ENCODE measurements at regions not wholly inside any gene's neighbourhood (a gene's known extent, or its start where the extent isn't known, plus 50 kb on each side); places are given as distances from the start of the nearest gene placed in this dataset.
"Not testable (repeated sequence)": the region's sequence is repeated elsewhere in the genome, so short reads cannot be mapped to it uniquely, and the experiment has no call there.

DNA sequence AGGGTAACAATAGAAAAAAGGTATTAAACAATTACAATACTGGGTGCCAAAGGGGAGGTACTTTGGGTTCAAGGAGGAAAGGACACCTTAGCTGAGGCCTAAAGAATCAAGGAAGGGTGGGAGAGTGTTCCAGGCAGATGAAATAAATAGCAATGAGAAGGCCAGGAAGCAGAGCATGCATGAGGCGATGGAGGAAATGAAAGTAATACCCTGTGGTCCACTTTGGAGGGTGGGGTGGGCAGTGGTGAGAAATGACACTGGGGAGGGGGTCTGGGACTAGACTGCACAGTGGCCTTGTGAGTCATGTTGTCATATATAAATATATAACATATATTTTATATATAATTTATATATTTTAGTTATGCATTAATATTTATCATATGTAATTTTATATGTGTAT, 55.9 kb downstream of the BHLHE40 start:
- no peak for DNase-seq

DNA sequence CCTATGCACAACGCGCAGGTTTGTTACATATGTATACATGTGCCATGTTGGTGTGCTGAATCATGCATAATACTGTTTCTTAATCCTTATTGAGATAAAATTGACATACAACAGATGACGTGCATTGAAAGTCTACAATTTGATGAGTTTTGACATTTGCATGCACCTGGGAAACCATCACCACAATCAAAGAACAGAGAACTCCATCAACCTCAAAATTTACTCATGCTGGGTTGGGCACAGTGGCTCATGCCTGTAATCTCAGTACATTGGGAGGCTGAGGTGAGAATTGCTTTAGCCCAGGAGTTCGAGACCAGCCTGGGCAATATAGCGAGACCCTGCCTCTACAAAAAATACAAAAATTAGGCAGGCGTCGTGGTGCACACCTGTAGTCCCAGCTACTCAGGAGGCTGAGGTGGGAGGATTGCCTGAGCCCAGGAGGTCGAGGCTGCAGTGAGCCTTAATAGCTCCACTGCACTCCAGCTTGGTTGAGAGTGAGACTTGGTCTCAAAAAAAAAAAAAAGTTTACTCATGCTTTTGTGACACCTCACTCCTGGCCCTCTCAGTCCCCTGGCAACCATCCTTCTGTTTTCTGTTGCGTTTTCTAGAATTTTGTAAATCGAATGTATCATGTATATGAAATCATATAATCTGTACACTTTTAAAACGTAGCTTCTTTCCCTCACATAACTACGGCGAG, 56.6 kb downstream of the BHLHE40 start:
- no peak for DNase-seq

DNA sequence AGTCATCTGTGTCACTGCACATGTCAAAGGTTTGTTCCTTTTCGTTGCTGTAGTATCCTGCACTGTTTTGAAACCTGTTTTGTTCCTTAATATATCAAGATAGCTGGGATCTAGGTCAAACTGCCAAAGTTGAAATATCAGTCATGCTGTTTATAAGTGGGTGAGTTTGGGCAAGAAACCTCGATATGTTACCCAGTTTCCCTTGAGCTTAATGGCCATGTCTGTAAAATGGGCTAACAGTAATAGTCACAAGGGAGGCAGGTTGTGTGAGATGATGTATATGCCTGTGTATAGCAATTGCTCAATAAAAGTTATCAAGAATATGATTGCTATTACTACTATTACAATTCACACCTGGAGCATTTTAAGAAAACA, 57.1 kb downstream of the BHLHE40 start:
- no peak for DNase-seq

DNA sequence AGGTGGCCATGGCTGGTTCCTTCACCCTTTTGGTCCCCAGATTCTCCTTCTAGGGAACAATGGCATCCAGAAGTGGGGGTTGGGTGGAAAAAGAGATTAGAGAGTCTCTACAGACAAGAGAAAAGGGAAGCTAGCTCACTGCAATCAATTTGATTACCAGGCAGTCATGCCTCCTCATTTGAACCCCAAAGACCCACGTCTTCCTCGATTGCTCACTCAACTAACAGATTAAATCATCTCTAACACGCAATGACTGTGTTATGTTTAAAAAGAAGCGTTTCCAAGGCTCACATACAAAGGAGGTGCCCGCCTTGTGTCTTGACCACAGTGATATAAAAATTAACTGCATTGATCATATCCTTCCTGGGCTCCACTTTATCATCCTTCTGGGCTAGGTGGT, 57.6 kb downstream of the BHLHE40 start:
- no peak for DNase-seq

DNA sequence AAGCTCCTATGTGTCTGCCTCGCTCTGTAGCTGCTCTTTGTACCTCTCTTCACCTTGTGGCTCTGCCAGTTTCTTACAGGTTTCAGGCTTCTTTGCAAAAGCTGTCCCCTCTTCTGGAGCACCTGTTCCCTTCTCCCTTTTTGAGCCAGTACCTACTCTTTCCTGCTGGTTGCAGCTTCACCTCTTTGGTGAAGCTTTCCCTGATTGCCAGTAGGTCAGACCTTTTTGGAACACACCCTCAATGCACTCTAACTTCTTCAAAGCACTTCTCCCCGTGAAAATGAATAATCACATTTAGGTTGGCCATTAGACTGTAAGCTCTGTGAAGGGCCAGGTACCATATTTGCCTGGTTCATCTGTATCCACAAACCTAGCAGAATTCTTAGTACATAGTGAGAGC, 60.3 kb downstream of the BHLHE40 start:
- no peak for DNase-seq

DNA sequence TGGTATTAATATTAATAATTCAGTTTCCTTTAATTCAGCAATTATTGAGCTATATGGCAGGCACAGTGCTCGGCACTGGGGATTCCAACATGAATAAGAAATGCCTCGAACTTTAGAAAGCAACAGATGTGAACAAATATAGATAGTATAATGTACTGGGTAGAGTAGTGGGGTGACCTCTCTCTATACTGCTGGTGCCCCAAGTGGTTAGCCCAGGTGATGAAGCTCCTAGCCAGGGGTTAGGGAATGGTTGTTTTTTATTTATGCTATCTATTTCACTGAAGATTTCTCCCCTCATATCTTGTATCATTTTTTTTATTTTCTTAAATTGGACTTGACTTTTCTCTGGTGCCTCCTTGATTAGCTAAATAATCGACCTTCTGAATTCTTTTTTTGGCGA, 62.1 kb downstream of the BHLHE40 start:
- DNase-seq, result no peak

DNA sequence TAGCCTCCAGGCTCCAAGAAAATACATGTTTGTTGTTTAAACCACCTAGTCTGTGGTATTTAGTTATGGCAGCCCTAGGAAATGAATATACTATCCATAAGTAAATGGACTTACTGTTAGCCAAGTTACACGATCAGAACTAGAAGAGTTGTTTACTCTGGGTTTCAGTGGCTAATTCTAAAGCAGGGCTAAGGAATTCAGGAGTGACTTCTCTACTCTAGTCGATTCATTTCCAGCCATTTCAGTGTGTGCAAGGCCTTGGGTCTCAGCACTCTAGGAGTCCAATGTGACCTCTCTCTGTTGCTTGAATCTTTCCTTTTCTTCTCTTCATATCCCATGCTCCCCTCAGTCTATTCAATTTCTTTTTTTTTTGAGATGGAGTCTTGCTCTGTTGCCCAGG, 66.7 kb downstream of the BHLHE40 start:
- DNase-seq, result no peak

DNA sequence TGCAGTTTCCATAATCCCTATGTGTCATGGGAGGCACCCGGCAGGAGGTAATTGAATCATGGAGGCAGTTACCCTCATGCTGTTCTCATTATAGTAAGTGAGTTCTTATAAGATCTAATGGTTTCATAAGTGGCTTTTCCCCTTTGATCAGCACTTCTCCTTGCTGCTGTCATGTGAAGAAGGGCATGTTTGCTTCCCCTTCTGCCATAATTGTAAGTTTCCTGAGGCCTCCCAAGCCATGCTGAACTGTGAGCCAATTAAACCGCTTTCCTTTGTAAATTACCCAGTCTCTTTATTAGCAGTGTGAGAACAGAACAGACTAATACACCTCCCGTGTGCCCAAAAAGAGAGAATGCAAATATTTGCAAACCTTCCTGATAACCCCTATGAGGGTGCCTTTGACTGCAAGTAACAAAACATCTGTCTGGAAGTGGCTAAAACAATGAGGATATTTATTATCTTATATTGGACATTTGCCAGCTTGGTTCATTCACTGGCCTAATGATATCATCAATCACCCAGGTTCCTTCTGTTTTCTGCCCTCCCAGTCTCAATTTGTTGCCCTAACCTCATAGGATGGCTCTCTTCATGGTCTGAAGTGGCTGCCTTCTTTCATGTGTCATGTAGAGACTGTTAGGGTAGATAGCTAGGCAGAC, 68.7 kb downstream of the BHLHE40 start:
- DNase-seq, result no peak

DNA sequence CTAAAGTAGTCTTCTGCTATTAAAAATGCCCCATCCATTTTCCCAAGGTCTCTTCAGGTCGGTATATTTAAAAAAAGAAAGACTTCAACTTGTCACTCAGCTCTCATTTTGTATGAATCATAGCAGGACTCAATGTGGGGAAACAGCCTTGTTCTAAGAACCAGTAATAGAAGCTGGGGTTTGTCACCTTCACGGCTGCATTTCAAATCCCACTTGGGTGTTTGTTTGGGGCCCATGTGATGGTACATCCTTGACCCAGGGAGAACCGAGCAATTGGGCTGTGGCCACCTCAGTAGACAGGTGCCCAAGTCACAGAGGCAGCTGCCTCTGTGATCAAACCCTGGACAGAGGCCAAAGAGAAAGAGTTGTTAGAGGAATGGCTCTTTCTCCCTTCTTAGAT, 70.3 kb upstream of the ARL8B start:
- DNase-seq, result no peak

DNA sequence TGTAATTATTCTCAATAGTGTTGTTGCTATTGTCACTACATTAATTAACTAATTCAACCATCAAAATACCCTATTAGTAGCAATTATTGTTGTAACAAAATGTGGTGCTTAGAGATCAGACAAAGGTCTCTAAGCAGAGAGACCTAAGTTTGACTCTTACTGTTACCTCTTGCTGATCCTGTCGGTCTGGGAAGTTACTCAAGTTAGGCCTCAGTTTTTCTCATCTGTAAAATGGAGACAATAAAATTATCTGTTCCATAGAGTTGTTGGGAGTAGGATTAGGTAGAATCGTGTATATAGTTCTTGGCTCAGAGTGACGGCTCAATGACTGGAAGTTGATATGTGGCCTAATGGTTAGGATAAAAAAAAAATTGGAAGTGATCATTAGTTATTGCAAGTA, 69.8 kb upstream of the ARL8B start:
- DNase-seq, result no peak

DNA sequence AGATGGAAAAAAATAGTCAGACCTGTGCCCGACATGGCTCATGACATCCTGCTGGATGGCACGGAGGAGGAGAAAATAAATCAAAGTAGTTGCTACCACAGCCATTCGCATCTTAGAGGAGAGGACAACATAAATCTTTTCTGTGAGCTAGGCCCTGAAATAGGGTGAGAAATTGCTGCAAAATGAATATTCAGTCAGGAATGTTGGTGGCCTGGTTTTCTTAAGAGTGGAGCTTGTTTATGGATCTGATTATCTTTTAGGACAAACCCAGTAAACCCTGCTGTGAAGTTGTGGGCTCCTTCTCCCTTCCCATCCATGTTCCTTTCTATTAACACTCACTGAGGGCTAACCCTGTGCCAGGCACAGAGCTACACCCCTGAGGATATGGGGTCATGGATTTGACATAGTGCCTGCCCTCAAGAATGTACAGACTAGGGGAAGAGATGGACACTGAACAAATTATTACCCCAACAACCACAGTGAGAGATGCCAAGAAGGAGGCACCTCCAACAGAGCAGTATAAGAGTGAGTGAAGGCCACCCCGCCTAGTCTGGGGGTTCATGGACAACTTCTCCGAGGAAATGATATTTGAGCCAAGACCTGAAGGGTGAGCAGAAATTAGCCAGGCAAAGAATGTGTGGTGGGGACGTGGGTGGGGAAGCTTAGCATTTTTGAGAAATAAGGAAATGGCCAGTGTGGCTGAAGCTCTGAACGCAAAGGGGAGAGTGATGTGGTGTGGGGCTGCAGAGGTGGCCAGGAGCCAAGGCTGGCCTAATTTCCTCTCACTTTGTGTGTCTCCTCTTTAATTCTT, 68.9 kb upstream of the ARL8B start:
- DNase-seq, result no peak

DNA sequence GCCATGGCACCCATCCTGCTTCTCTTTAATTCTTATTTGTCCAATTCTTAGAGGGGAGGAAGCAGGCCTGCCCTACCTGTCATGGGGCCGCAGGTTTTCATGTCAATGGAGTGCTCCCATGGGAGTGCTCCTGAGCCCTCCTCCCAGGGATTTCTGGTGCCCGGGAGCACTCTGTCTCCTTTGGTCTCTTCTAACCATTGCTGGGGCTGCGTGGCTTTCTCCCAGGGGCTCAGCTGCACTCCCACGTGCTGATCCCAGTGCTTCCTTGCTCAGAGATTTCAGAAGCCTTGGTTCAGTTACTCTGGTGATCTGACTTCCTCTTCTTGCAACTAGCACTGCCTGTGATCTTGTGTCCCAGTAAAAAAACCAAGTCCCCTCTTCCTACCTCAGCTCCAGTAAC, 68.0 kb upstream of the ARL8B start:
- DNase-seq, result no peak

DNA sequence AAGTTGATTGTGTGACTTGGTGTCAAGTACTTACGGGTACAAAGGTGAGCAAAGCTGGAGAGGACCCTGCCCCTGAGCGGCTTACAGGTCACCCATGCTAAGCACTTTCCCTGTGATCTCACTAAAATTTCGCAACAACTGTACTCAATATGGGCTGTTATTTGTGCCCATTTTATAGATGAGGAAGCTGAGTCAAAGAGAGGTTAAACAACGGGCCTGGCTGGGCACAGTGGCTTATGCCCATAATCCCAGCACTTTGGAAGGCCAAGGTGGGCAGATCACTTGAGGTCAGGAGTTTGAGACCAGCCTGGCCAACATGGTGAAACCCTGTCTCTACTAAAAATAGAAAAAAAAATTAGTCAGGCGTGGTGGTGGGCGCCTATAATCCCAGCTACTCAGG, 67.5 kb upstream of the ARL8B start:
- not testable (repeated sequence) for DNase-seq

DNA sequence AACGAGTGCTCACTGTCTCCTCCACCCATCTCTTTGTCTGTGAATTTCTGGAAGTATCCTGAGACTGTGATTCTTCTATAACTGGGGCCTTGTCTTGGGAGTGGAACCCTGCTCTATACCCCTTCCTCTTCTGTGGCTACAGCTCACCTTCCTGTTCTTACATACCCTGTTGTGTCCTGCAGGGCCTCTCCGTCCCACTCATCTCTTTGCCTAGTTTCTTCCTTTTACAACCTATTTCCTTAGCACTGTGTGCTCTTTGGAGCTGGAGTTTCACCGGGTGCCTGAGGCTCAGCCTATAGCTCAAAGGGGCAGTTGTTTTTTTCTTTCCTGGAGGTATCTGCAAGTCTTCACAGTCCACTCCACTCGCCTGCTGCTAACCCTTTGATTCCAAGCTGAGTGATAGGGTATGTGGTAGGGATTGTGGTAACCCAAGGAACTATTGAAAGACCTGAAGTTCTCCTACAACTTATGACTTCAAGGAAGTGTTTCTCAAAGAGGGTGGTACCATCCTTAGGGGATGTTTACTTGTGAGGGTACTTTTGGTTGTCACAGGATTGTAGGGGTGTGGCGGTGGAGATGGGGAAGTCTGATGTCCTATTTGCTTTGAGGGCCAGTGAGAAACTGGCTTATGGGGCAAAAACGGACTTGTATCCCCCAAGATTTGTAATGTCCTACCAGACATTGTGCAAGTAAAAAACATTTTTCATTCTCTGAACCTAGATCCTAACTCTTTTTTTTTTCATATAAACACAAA, 66.6 kb upstream of the ARL8B start:
- DNase-seq, result no peak

DNA sequence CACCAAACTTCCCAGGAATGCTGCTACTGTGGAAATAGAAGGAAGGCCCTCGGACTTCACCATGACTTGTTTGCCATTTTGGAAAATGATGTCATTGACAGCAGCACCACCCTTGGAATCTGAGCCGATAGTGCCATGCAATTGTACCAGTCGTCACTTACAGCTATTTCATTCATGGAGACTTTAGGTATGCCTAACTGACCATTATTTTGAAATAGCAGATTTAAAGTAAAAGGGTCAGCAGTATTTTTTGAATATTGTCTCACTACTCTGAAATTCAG, 66.0 kb upstream of the ARL8B start:
- no peak for DNase-seq

DNA sequence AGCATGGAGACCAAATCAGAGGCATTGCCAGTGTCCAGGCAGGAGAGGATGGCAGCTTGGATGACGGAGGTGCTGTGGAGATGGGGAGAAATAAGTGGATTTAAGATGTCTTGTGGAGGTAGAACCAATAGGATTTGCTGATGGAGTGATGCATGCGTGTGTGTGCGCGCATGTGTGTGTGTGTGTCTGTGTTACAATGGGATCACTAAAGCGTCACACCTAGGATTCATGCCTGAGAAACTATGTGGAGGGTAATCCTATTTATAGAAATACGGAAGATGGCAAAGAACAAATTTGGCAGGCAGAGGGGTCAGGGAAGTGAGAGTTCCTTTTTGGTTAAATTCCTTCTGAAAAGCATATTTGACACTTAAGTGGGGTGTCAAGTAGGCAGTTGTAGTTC, 64.8 kb upstream of the ARL8B start:
- no peak for DNase-seq

DNA sequence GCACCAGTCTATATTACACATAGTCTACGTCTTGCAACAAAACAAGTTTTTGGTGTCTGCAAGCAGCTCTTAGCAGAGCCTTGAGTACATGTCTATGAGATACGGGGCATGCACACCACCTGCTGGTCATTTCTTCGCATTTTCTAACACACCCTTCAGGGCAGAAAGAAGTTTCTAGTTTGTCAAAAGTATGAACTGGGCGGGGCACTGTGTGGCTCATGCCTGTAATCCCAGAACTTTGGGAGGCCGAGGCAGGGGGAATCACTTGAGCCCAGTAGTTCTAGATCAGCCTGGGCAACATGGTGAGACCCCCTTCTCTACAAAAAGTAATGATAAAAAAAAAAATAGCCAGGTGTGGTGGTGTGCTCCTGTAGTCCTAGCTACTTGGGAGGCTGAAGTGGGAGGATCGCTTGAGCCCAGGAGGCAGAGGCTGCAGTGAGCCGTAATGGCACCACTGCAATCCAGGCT, 64.2 kb upstream of the ARL8B start:
- peak; percentile 73 to 82 for DNase-seq

DNA sequence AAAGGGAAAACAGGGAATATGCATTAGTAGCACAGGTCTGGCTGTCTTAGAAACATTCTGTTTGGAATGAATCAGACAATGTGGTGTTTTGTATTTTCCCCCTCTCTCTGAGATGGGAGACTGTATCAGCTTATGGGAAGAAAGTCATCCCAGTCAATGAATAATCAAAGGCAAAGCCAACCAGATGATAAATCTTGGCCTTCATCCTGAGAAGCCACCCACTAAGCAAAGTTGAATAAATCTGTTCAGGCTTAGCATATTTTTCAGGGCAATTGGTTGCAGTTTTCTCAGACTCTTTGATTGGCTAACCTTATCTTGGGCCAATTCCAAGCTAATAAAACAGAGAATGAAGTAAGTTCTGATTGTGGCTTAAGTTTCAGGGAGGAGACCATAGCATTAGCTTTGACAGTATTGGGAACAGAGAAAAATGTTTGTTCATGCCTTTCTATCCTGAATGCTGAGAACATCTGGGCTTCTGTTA, 63.6 kb upstream of the ARL8B start:
- DNase-seq, result no peak

DNA sequence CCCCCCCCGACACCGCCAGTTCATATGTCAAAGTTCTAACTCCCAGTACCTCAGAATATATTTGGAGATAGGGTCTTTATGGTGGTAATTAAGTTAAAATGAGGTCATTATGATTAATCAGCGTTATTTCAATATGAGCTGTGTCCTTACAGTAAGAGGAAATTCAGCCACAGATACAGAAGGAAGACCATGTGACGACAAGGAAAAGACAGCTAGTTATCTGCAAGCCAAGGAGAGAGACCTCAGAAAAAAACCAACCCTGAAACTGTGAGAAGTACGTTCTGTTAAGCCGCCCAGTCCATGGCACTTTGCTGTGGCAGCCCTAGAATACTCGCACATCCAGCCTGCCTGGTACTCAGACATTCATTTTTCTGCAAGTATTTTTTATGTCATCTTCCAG, 62.3 kb upstream of the ARL8B start:
- no peak for DNase-seq

DNA sequence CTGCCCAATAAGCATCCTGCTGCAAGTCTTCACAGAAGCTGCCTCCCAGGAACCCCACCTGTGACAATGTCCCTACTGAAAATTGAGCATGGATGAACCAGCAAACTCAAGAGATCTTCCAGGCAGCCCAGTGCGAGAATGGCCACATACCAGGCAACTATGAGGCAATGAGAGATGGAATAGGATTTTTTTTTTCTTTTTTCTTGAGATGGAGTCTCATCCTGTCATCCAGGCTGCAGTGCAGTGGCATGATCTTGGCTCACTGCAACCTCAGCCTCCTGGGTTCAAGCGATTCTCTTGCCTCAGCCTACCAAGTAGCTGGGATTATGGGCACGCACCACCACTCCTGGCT, 60.9 kb upstream of the ARL8B start:
- DNase-seq, result no peak

DNA sequence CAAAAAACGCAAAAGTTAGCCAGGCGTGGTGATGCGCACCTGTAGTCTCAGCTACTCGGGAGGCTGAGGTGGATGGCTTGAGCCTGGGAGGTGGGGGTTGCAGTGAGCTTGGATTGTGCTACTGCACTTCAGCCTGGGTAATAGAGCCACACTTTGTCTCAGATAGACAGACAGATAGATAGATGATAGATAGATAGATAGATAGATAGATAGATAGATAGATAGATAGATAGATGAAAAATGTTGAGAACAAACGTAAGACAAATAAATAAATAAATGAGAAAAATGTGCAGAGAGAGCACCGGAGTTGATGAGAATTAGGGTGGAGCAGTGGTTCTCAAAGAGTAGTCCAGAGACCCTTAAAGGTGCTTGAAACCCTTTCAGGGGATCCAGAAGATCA, 58.4 kb upstream of the ARL8B start:
- no peak for DNase-seq

DNA sequence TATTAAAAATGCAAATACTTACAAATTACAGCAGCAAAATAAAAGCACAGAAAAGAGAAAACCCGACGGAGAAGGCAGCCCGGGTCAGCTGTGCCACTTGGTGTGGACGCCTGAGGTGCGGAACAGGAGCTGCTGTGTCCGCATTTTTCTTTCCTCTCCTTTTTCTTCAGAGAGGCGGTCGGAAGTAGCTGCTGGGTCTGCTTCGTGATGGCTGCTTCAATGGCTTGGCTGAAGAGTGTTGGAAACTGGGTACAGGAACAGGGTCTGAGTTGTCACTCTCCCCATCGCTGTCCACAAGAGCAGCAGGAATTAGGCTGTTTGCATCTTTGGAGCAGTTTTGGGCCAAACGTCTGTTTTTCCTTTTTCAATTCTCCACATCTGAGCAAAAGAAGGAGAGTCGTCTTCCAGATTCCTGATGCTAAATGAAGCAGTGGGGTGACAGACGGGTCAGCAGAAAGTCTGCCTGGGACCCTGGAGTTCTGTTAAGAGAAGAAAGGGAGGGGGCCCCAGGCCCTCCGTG, 53.5 kb upstream of the ARL8B start:
- DNase-seq, result no peak

DNA sequence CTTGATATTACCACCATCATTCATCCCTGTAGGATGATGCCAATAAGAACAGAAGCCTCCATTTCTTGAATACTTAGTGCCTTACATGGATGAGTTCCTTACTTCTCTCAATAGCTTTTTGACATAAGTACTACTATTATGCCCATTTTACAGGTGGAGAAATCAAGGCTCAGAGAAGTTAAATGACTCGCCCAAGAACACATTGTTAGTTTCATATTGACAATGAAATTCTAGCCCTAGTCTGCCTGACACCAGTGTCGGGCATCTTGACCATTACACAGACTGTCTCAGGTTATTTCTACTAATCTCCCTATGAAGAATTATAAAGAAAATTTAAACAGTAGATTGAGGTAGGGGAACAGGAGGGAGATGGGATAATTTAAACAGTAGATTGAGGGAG, 52.5 kb upstream of the ARL8B start:
- DNase-seq, result no peak
